HG03521 (cell line): ENCODE measurements at regions not wholly inside any gene's neighbourhood (a gene's known extent, or its start where the extent isn't known, plus 50 kb on each side); places are given as distances from the start of the nearest gene placed in this dataset.

Experiments used
- ATAC-seq: cut with Tn5 transposase; IDR thresholded peaks from one replicate; pipeline ENCODE4 v1.9.1; 2021; ENCODE audit warnings: mild to moderate bottlenecking, moderate library complexity; ENCODE audit not compliant: unreplicated experiment

DNA sequence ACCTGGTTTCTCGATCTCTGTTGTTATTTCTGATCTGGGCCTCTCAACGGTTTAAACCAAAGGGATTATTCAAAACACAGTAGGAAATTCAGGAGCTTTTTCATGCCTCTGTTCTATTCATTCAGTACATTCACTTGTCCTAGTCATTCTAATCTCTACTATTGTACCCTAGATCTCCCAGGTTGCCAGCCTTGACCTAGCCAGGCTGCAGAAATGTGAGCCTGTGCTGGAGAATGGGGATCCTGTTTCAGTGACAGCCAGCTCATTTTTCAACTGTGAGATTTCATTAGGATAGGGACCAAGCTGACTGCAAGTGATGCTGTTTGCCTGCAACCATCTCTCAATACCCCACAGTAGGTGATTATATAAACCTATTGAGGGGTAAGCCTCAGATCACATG, 186.2 kb downstream of the CMPK2 start:
- no peak for ATAC-seq

GRCh38 chr2:6683516-6683915, 182.2 kb downstream of the CMPK2 start:
- ATAC-seq = no peak

GRCh38 chr2:6685447-6685846, 180.3 kb downstream of the CMPK2 start:
- ATAC-seq = no peak

DNA sequence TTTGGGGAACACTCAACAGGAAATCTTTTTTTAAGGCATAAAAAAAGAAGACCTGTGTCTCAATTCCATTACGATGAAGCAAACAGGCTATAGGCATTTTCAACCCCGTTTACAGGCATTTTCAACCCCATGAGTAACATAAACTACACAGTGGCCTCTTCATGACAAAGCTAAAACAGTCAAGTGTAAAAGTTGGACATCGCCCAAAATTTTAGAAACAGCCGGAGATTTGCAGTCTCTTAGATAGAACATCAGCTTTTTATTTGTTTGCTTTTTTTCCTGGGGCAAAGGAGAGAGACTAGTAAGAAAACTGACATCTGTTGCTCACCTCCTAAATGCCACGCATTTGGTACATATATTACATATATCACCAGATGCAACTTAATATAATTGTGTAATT, 173.7 kb downstream of the CMPK2 start:
- ATAC-seq = no peak

GRCh38 chr2:6692819-6693218, 172.9 kb downstream of the CMPK2 start:
- no peak for ATAC-seq

GRCh38 chr2:6694555-6694954, 171.2 kb downstream of the CMPK2 start:
- no peak for ATAC-seq

DNA sequence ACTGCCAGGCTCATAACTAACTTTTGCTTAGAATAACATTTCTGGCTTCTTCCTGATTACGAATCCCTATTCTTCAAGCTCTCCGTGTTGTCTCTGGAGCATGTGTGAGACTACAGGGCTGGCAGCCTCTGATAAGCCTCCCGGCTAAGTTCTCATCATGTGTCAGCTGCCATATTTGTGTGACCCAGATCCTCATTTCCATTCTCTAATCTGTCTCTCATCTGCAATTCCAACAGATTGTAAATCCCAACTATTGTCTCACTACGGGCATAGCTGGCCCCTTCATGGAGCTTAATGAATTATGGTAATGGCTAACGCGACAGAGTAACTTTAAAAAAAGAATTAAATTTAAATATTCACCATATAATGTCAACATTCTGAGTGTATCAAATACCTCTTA, 165.4 kb downstream of the CMPK2 start:
- ATAC-seq = no peak

GRCh38 chr2:6704077-6704476, 161.6 kb downstream of the CMPK2 start:
- no peak for ATAC-seq

DNA sequence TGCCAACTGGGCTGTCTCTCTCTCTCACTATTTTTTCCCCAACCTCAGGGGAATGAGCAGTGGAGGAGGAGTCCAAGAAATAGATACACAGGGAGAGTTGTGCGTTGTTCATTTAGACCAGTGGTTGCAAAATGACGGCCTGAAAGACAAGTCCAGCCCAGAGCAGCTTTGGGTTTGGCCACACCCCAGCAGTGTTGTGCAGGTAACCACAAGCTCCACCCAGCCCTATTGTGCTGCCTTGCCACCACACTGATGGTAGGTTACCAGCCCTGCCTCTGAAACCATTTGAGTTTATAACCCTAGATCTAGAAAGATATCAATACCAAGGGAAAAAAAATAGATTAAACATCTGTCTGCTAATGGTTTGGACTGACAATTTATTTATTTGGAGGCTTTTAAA, 144.3 kb downstream of the CMPK2 start:
- no peak for ATAC-seq

GRCh38 chr2:6722574-6722973, 143.1 kb downstream of the CMPK2 start:
- ATAC-seq = no peak

GRCh38 chr2:6723865-6724604, 141.7 kb downstream of the CMPK2 start:
- ATAC-seq = no peak

GRCh38 chr2:6724605-6725140, 141.0 kb downstream of the CMPK2 start:
- ATAC-seq = no peak

DNA sequence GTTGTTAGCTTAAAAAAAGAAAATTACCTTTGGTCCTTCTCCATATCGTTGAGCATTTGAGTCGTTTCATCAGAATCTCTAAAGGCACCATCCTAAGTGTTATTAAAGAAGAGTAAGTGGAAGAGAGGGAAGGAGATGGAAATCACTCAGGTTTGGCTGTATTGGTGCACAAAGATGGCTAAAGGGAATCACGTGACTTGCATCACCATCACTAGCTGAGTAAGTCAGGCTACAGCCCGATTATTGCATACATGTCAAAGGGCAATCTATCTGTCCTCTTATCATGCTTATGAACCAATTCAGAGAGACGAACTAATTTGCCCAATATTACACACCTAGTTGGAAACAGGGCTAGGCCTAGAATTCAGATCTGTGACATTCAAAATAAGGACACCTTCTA, 137.6 kb downstream of the CMPK2 start:
- no peak for ATAC-seq

- no peak for ATAC-seq
Observed at GRCh38 chr2:6730003-6730402, 135.7 kb downstream of the CMPK2 start.

GRCh38 chr2:6730649-6731532, 134.8 kb downstream of the CMPK2 start:
- no peak for ATAC-seq

DNA sequence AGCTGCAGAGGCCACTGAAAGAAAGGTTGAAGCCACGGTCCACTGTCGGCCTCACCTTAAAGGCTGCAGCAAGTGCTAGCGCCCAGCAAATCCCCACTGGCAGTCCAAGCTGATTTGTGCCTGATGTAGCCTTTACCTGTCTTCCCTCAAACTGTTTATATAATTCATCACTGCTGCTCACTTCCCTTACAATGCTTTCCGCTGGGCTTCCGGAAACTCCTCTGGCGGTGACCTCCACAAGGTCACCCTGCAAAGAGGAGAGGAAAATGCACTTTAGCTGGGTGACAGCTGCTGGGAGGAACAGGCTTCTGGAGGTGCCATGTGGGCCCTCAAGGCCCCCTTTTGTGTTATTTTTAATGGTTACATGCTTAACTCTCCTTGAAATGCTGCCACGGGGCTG, 126.2 kb downstream of the CMPK2 start:
- ATAC-seq = no peak

DNA sequence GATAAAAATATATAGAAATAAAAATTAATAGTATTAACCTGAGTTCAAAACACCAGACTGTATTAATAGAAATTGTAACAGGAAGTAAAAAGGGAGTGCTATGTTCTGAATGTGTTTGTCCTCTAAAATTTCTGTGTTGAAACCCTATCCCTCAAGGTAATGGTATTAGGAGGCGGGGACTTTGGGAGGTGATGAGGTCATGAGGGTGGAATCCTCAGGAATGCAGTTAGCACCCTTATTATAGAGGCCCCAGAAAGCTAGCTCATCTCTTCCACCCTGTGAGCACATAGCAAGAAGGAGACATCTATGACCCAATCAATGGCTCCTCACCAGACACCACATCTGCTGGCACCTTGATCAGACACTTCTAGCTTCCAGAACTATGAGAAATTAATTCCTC, 124.5 kb downstream of the CMPK2 start:
- no peak for ATAC-seq

- no peak for ATAC-seq
Observed at GRCh38 chr2:6744038-6744437, 121.7 kb downstream of the CMPK2 start.

DNA sequence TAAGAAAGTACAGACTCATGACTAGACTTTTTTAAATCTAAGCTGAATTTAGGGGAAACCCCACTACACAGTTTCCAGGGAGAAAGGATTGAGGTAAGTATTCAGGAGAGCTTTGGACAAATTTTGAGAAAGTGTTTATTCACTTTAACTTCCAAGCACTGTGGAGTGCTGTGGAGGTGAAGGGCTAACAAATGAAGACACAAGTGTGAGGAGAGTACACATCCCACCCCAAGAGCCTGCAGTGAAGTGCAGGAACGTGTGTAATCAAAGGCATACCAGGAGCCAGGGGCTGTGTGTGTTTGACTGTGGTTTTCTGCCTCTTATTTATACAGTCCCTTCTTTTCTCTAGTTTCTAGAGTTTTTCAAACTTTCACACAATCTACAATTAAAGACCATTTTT, 118.3 kb downstream of the CMPK2 start:
- no peak for ATAC-seq

GRCh38 chr2:6748406-6749067, 117.2 kb downstream of the CMPK2 start:
- no peak for ATAC-seq

DNA sequence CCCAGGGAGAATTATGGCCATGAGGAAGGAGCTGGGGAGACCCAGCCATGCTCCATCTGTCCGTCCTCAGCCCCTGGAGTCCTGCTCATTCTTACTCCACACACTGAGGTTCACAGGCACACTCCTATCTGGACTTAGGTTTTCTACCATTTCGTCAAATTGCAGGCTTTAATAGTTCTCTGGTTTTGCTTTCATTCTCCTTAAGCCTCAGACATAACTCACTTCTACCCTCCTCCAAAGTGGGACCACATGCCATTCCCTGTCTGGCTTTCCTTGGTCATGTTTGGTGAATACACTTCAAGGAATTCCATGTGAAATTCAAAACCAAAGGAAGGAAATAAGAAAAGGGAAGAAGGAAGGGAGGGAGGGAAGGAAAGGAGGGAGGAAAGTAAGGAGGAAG, 115.7 kb downstream of the CMPK2 start:
- no peak for ATAC-seq
